GM03348 (cell line): ENCODE measurements at regions not wholly inside any gene's neighbourhood (a gene's known extent, or its start where the extent isn't known, plus 50 kb on each side); places are given as distances from the start of the nearest gene placed in this dataset.
"Not testable (repeated sequence)": the region's sequence is repeated elsewhere in the genome, so short reads cannot be mapped to it uniquely, and the experiment has no call there.

Experiments used
- DNase-seq: peaks from one replicate; pipeline ENCODE4 v3.0.0; 2012; ENCODE audit warnings: low spot score

GRCh38 chr6:135605278-135605790 lies 107.8 kb upstream of the AHI1 start:
- no peak for DNase-seq

- DNase-seq: no peak
Observed at GRCh38 chr6:135606392-135606791, 108.9 kb upstream of the AHI1 start.

- no peak for DNase-seq
Observed at GRCh38 chr6:135608031-135608430, 110.5 kb upstream of the AHI1 start.

- DNase-seq: not testable (repeated sequence)
Observed at GRCh38 chr6:135610192-135610591, 112.7 kb upstream of the AHI1 start.

GRCh38 chr6:135616655-135617054 lies 119.1 kb upstream of the AHI1 start:
- no peak for DNase-seq

GRCh38 chr6:135617222-135617621 lies 119.7 kb upstream of the AHI1 start:
- no peak for DNase-seq

GRCh38 chr6:135622081-135622480 lies 124.5 kb upstream of the AHI1 start:
- no peak for DNase-seq

GRCh38 chr6:135623979-135624378 lies 126.4 kb upstream of the AHI1 start:
- no peak for DNase-seq

- DNase-seq: no peak
Observed at GRCh38 chr6:135624402-135625295, 127.1 kb upstream of the AHI1 start.

- not testable (repeated sequence) for DNase-seq
Observed at GRCh38 chr6:135626001-135626400, 128.5 kb upstream of the AHI1 start.

GRCh38 chr6:135627092-135627715 lies 129.7 kb upstream of the AHI1 start:
- DNase-seq: no peak

- no peak for DNase-seq
Observed at GRCh38 chr6:135630789-135631376, 133.3 kb upstream of the AHI1 start.

- no peak for DNase-seq
Observed at GRCh38 chr6:135631821-135632220, 134.3 kb upstream of the AHI1 start.

- no peak for DNase-seq
Observed at GRCh38 chr6:135633573-135633972, 136.0 kb upstream of the AHI1 start.

- DNase-seq: peak; percentile 7
Observed at GRCh38 chr6:135637701-135638100, 140.2 kb upstream of the AHI1 start.

GRCh38 chr6:135638108-135638507 lies 140.6 kb upstream of the AHI1 start:
- no peak for DNase-seq

GRCh38 chr6:135640048-135640447 lies 142.5 kb upstream of the AHI1 start:
- no peak for DNase-seq

GRCh38 chr6:135640449-135641111 lies 143.0 kb upstream of the AHI1 start:
- DNase-seq: no peak

GRCh38 chr6:135642912-135643311 lies 145.4 kb upstream of the AHI1 start:
- no peak for DNase-seq

- no peak for DNase-seq
Observed at GRCh38 chr6:135644394-135644793, 146.9 kb upstream of the AHI1 start.

GRCh38 chr6:135647521-135647920 lies 150.0 kb upstream of the AHI1 start:
- no peak for DNase-seq
